B cell (primary cell): ENCODE measurements at regions not wholly inside any gene's neighbourhood (a gene's known extent, or its start where the extent isn't known, plus 50 kb on each side); places are given as distances from the start of the nearest gene placed in this dataset.

ENCODE experiments used
- ATAC-seq: fragments of 200-7000 bp; cut with Tn5 transposase; one replicate; pipeline ENCODE4 v1.10.0; 2021; ENCODE audit warnings: low read depth, mild to moderate bottlenecking, moderate number of reproducible peaks, moderate library complexity
- CTCF ChIA-PET: fragments of 350-600 bp; sonication (Branson Sonifier 250); formaldehyde crosslinking; loops from one replicate; lab custom pipeline; 2021; ENCODE audit warnings: antibody characterized with exemption, inconsistent platforms; lab: Charles Lee
- POLR2A ChIA-PET: fragments of 350-600 bp; sonication (Branson Sonifier 250); formaldehyde crosslinking; loops from one replicate; lab custom pipeline; 2021; ENCODE audit warnings: antibody characterized with exemption; lab: Charles Lee
- DNase-seq: peaks from one replicate; pipeline ENCODE4 v3.0.0; 2013
- H2AFZ ChIP-seq: 2 replicates; pipeline ENCODE4 v1.6.1; 2012; ENCODE audit warnings: mild to moderate bottlenecking, low read depth, low read length; ENCODE audit not compliant: insufficient read depth, poor library complexity, severe bottlenecking
- H3K27ac ChIP-seq, 2 donors: 1 replicate in 1 of 2; 2 replicates in 1 of 2; pipeline ENCODE4 v1.5.1; 2012 to 2013; ENCODE audit warnings: low read length in 2 of 2, mild to moderate bottlenecking in 2 of 2, moderate library complexity in 1 of 2
- H3K27me3 ChIP-seq, 4 experiments: fragments of 200-600 bp in 1 of 4; sonication (generic) in 1 of 4; replicated peaks in 1 of 4; 1 replicate in 2 of 4; 2 replicates in 2 of 4; pipeline versions ENCODE4 v1.6.1 to v1.7.0; 2013 to 2016; ENCODE audit warnings: low read length in 3 of 4, mild to moderate bottlenecking in 2 of 4, mixed read lengths in 1 of 4, moderate library complexity in 1 of 4; ENCODE audit not compliant: insufficient read depth in 4 of 4, control insufficient read depth in 3 of 4; ENCODE audit errors: control extremely low read depth in 1 of 4
- H3K36me3 ChIP-seq, 2 experiments: replicated peaks in 1 of 2; 1 replicate in 1 of 2; 2 replicates in 1 of 2; pipeline versions ENCODE4 v1.6.1 to v1.7.1; 2013; ENCODE audit warnings: low read length in 1 of 2; ENCODE audit not compliant: insufficient read depth in 2 of 2, control insufficient read depth in 1 of 2; ENCODE audit errors: control extremely low read depth in 1 of 2, extremely low read depth in 1 of 2
- H3K4me1 ChIP-seq, 2 donors: fragments of 200-600 bp in 1 of 2; sonication (generic) in 1 of 2; 1 replicate in 1 of 2; 2 replicates in 1 of 2; pipeline versions ENCODE4 v1.5.1 to v1.6.1; 2013 to 2017; ENCODE audit warnings: low read length in 2 of 2; ENCODE audit not compliant: control insufficient read depth in 2 of 2, insufficient read depth in 2 of 2
- H3K4me2 ChIP-seq: replicated peaks from 2 replicates; pipeline ENCODE3; 2012; ENCODE audit warnings: mild to moderate bottlenecking, low read depth, low read length; ENCODE audit not compliant: poor library complexity, severe bottlenecking
- H3K4me3 ChIP-seq, 5 experiments: fragments of 200-600 bp in 1 of 5; sonication (generic) in 1 of 5; 1 replicate in 3 of 5; 2 replicates in 2 of 5; pipeline versions ENCODE4 v1.5.1 to v1.7.0; 2011 to 2016; ENCODE audit warnings: low read length in 4 of 5, mild to moderate bottlenecking in 4 of 5, low read depth in 2 of 5, control low read depth in 1 of 5, moderate library complexity in 1 of 5; ENCODE audit not compliant: insufficient read depth in 1 of 5; ENCODE audit errors: control extremely low read depth in 1 of 5, extremely low read depth in 1 of 5
- H3K79me2 ChIP-seq: fragments of 200-600 bp; sonication (generic); one replicate; pipeline ENCODE4 v1.6.0; 2016; ENCODE audit warnings: low read length; ENCODE audit not compliant: control insufficient read depth, insufficient read depth
- H3K9ac ChIP-seq: fragments of 200-600 bp; sonication (generic); 2 replicates; pipeline ENCODE4 v1.6.1; 2017; ENCODE audit warnings: mild to moderate bottlenecking, low read length, moderate library complexity
- H3K9me3 ChIP-seq, 3 donors: one replicate each; pipeline versions ENCODE4 v1.6.1 to v1.7.1; 2013; ENCODE audit warnings: low read length in 2 of 3; ENCODE audit not compliant: control insufficient read depth in 2 of 3, insufficient read depth in 1 of 3; ENCODE audit errors: control extremely low read depth in 1 of 3
- H4K20me1 ChIP-seq: 2 replicates; pipeline ENCODE4 v1.6.0; 2012; ENCODE audit warnings: mild to moderate bottlenecking, low read length; ENCODE audit not compliant: insufficient read depth, control insufficient read depth, poor library complexity, severe bottlenecking
- H3K27ac Mint-ChIP-seq: one replicate; pipeline ENCODE4 v1.8.0; 2021; ENCODE audit warnings: mixed read lengths
- H3K27me3 Mint-ChIP-seq: one replicate; pipeline ENCODE4 v1.8.0; 2021; ENCODE audit warnings: mixed read lengths
- H3K4me1 Mint-ChIP-seq: one replicate; pipeline ENCODE4 v1.8.0; 2021; ENCODE audit warnings: mixed read lengths
- H3K4me3 Mint-ChIP-seq: one replicate; pipeline ENCODE4 v1.8.0; 2021; ENCODE audit warnings: mixed read lengths
- H3K9me3 Mint-ChIP-seq: one replicate; pipeline ENCODE4 v1.8.0; 2022; ENCODE audit warnings: mixed read lengths; ENCODE audit not compliant: insufficient read depth
- CTCF ChIP-seq: fragments of 200-600 bp; IDR thresholded peaks from one replicate; pipeline ENCODE4 v1.8.0; 2022; ENCODE audit warnings: antibody characterized with exemption, mild to moderate bottlenecking
- EZH2 ChIP-seq: IDR thresholded peaks from 2 replicates; pipeline ENCODE4 v1.6.1; 2012; ENCODE audit warnings: borderline replicate concordance, low read depth, mild to moderate bottlenecking, moderate library complexity, low read length; ENCODE audit not compliant: insufficient read depth, poor library complexity, severe bottlenecking
- WGBS: methylation state at CpG from one replicate; pipeline ENCODE4 v1.1.5; 2013; ENCODE audit warnings: missing lambda C conversion rate; ENCODE audit not compliant: insufficient coverage; 5-methylcytosine and 5-hydroxymethylcytosine counted together
- intact Hi-C: fragments of 100-400 bp; cut with micrococcal nuclease; formaldehyde crosslinking; loops from one replicate; pipeline ENCODE4 v1.10.0; 2022

- no peak overlapping the region for H3K4me3 ChIP-seq
- Mint-ChIP-seq H3K4me1 (no peaks in the 10 kb centered on the region), H3K4me3 (no peak overlapping the region), H3K9me3 (peaks cover 5% of the 10 kb centered on the region), H3K27ac (no peak overlapping the region), H3K27me3 (no peaks in the 10 kb centered on the region)
- H3K36me3 ChIP-seq: no peaks in the 10 kb centered on the region
- no peak overlapping the region for H3K9ac ChIP-seq
- H3K4me2 ChIP-seq: no peak overlapping the region
- CTCF ChIA-PET: no interaction called here
- DNase-seq (no peak), ATAC-seq (no peak)
- no peak overlapping the region for H2AFZ ChIP-seq
- H4K20me1 ChIP-seq: no peaks in the 10 kb centered on the region
- TF ChIP-seq CTCF (no peak), EZH2 (no peak)
- no peak overlapping the region for H3K27ac ChIP-seq
- no peaks in the 10 kb centered on the region for H3K9me3 ChIP-seq
- H3K27me3 ChIP-seq: no peaks in the 10 kb centered on the region
- POLR2A ChIA-PET: no interaction called here
- H3K79me2 ChIP-seq: no peaks in the 10 kb centered on the region
- no peaks in the 10 kb centered on the region for H3K4me1 ChIP-seq
- 75% methylated on average over 1 of the region's 2 CpGs for WGBS
- intact Hi-C loops: no loop called here
These were observed 357.5 kb upstream of the JAG1 start for GRCh38 chr20:11031300-11031699.

GRCh38 chr20:11032611-11033010 lies 358.8 kb upstream of the JAG1 start:
- no peaks in the 10 kb centered on the region for H3K9me3 ChIP-seq
- no peaks in the 10 kb centered on the region for H3K36me3 ChIP-seq
- intact Hi-C loops: no loop called here
- H3K79me2 ChIP-seq: no peaks in the 10 kb centered on the region
- H2AFZ ChIP-seq: no peak overlapping the region
- ATAC-seq: no peak
- no peak overlapping the region for H3K4me2 ChIP-seq
- WGBS: 47% methylated on average over 2 of the region's 3 CpGs
- Mint-ChIP-seq H3K27ac (no peak overlapping the region), H3K9me3 (peaks cover 5% of the 10 kb centered on the region), H3K4me3 (no peak overlapping the region), H3K4me1 (no peaks in the 10 kb centered on the region), H3K27me3 (no peaks in the 10 kb centered on the region)
- ChIA-PET POLR2A (no interaction called here), CTCF (no interaction called here)
- H3K4me3 ChIP-seq: no peak overlapping the region
- no peak for DNase-seq
- no peaks in the 10 kb centered on the region for H3K27me3 ChIP-seq
- H3K27ac ChIP-seq: no peak overlapping the region
- no peaks in the 10 kb centered on the region for H4K20me1 ChIP-seq
- no peaks in the 10 kb centered on the region for H3K4me1 ChIP-seq
- no peak overlapping the region for H3K9ac ChIP-seq
- TF ChIP-seq CTCF: no peak
- no peak for TF ChIP-seq EZH2
